IPS-20b (cell line): ENCODE measurements at regions not wholly inside any gene's neighbourhood (a gene's known extent, or its start where the extent isn't known, plus 50 kb on each side); places are given as distances from the start of the nearest gene placed in this dataset.
"Not testable (repeated sequence)": the region's sequence is repeated elsewhere in the genome, so short reads cannot be mapped to it uniquely, and the experiment has no call there.

Experiments
- H3K27ac ChIP-seq: one replicate; pipeline ENCODE4 v1.5.1; 2013; ENCODE audit warnings: low read length
- H3K27me3 ChIP-seq: 2 replicates; pipeline ENCODE4 v1.6.1; 2013; ENCODE audit warnings: mild to moderate bottlenecking, low read length, inconsistent platforms; ENCODE audit not compliant: insufficient read depth
- H3K36me3 ChIP-seq: 2 replicates; pipeline ENCODE4 v1.6.1; 2013; ENCODE audit warnings: low read depth, mild to moderate bottlenecking, inconsistent platforms, low read length, moderate library complexity; ENCODE audit not compliant: insufficient read depth
- H3K4me1 ChIP-seq: 2 replicates; pipeline ENCODE4 v1.6.1; 2013; ENCODE audit warnings: mild to moderate bottlenecking, control low read depth, inconsistent platforms, low read length, moderate library complexity; ENCODE audit not compliant: insufficient read depth
- H3K4me3 ChIP-seq: 2 replicates; pipeline ENCODE4 v1.5.1; 2013; ENCODE audit warnings: mild to moderate bottlenecking, low read length, inconsistent platforms
- H3K9ac ChIP-seq: 2 replicates; pipeline ENCODE4 v1.6.1; 2013; ENCODE audit warnings: low read depth, mild to moderate bottlenecking, inconsistent platforms, low read length, moderate library complexity
- H3K9me3 ChIP-seq: 2 replicates; pipeline ENCODE4 v1.6.1; 2013; ENCODE audit warnings: mild to moderate bottlenecking, low read depth, low read length, inconsistent platforms; ENCODE audit not compliant: insufficient read depth

GRCh38 chr4:130922955-130923354 is 1827.0 kb downstream of the C4orf33 start:
- Histone ChIP-seq H3K27me3 (no peaks in the 10 kb centered on the region), H3K4me1 (no peaks in the 10 kb centered on the region), H3K27ac (no peak overlapping the region), H3K4me3 (no peak overlapping the region), H3K36me3 (no peaks in the 10 kb centered on the region), H3K9me3 (peaks cover 3% of the 10 kb centered on the region), H3K9ac (no peak overlapping the region)

- no peaks in the 10 kb centered on the region for H3K9me3 ChIP-seq
- H3K27me3 ChIP-seq = no peaks in the 10 kb centered on the region
- H3K4me3 ChIP-seq = no peak overlapping the region
- H3K36me3 ChIP-seq = no peaks in the 10 kb centered on the region
- no peak overlapping the region for H3K9ac ChIP-seq
- H3K27ac ChIP-seq = no peak overlapping the region
- no peaks in the 10 kb centered on the region for H3K4me1 ChIP-seq
Measured at GRCh38 chr4:130955520-130955919, 1859.6 kb downstream of the C4orf33 start.

GRCh38 chr4:130985371-130985770 is 1889.4 kb downstream of the C4orf33 start:
- H3K9me3 ChIP-seq = no peaks in the 10 kb centered on the region
- H3K4me3 ChIP-seq = no peak overlapping the region
- no peaks in the 10 kb centered on the region for H3K4me1 ChIP-seq
- H3K9ac ChIP-seq = no peak overlapping the region
- H3K27ac ChIP-seq = no peak overlapping the region
- H3K36me3 ChIP-seq = no peaks in the 10 kb centered on the region
- no peaks in the 10 kb centered on the region for H3K27me3 ChIP-seq

GRCh38 chr4:130995988-130996387 is 1900.0 kb downstream of the C4orf33 start:
- Histone ChIP-seq H3K4me1 (no peaks in the 10 kb centered on the region), H3K27me3 (no peaks in the 10 kb centered on the region), H3K9me3 (no peaks in the 10 kb centered on the region), H3K27ac (no peak overlapping the region), H3K9ac (no peak overlapping the region), H3K36me3 (no peaks in the 10 kb centered on the region), H3K4me3 (no peak overlapping the region)

- Histone ChIP-seq H3K36me3 (no peaks in the 10 kb centered on the region), H3K4me1 (no peaks in the 10 kb centered on the region), H3K27me3 (no peaks in the 10 kb centered on the region), H3K9ac (no peak overlapping the region), H3K4me3 (no peak overlapping the region), H3K9me3 (no peaks in the 10 kb centered on the region; the same call in 1 of the 2 replicates), H3K27ac (no peak overlapping the region)
Measured at GRCh38 chr4:131001371-131001770, 1905.4 kb downstream of the C4orf33 start.

- Histone ChIP-seq H3K9me3 (no peaks in the 10 kb centered on the region; the same call in 1 of the 2 replicates), H3K4me3 (no peak overlapping the region), H3K36me3 (no peaks in the 10 kb centered on the region), H3K27ac (no peak overlapping the region), H3K27me3 (no peaks in the 10 kb centered on the region), H3K9ac (no peak overlapping the region), H3K4me1 (no peaks in the 10 kb centered on the region)
Measured at GRCh38 chr4:131002132-131002531, 1906.2 kb downstream of the C4orf33 start.

- no peaks in the 10 kb centered on the region for H3K4me1 ChIP-seq
- no peak overlapping the region for H3K9ac ChIP-seq
- no peak overlapping the region for H3K4me3 ChIP-seq
- no peaks in the 10 kb centered on the region for H3K36me3 ChIP-seq
- H3K9me3 ChIP-seq = no peaks in the 10 kb centered on the region; the same call in 1 of the 2 replicates
- no peak overlapping the region for H3K27ac ChIP-seq
- no peaks in the 10 kb centered on the region for H3K27me3 ChIP-seq
Measured at GRCh38 chr4:131006388-131006787, 1910.4 kb downstream of the C4orf33 start.

- H3K9ac ChIP-seq, H3K27ac ChIP-seq, H3K36me3 ChIP-seq, H3K4me3 ChIP-seq, H3K9me3 ChIP-seq: not testable (repeated sequence)
- Histone ChIP-seq H3K4me1 (peaks cover 10% of the 10 kb centered on the region; the same call in 1 of the 2 replicates), H3K27me3 (peaks cover 19% of the 10 kb centered on the region; the same call in 1 of the 2 replicates)
Measured at GRCh38 chr4:131011961-131012360, 1916.0 kb downstream of the C4orf33 start.

GRCh38 chr4:131013226-131013625 is 1917.3 kb downstream of the C4orf33 start:
- peaks cover 10% of the 10 kb centered on the region; the same call in 1 of the 2 replicates for H3K4me1 ChIP-seq
- no peaks in the 10 kb centered on the region for H3K36me3 ChIP-seq
- peaks cover 19% of the 10 kb centered on the region; the same call in 1 of the 2 replicates for H3K27me3 ChIP-seq
- no peak overlapping the region for H3K27ac ChIP-seq
- no peaks in the 10 kb centered on the region for H3K9me3 ChIP-seq
- H3K9ac ChIP-seq = no peak overlapping the region
- H3K4me3 ChIP-seq = no peak overlapping the region

GRCh38 chr4:131026771-131027170 is 1930.8 kb downstream of the C4orf33 start:
- no peaks in the 10 kb centered on the region for H3K27me3 ChIP-seq
- no peak overlapping the region for H3K4me3 ChIP-seq
- no peaks in the 10 kb centered on the region for H3K36me3 ChIP-seq
- H3K27ac ChIP-seq = no peak overlapping the region
- H3K4me1 ChIP-seq = no peaks in the 10 kb centered on the region
- no peaks in the 10 kb centered on the region; the same call in 1 of the 2 replicates for H3K9me3 ChIP-seq
- H3K9ac ChIP-seq = no peak overlapping the region

- Histone ChIP-seq H3K36me3 (no peaks in the 10 kb centered on the region), H3K9me3 (no peaks in the 10 kb centered on the region), H3K27ac (no peak overlapping the region), H3K4me3 (no peak overlapping the region), H3K9ac (no peak overlapping the region), H3K27me3 (no peaks in the 10 kb centered on the region), H3K4me1 (no peaks in the 10 kb centered on the region)
Measured at GRCh38 chr4:131044368-131044767, 1948.4 kb downstream of the C4orf33 start.

GRCh38 chr4:131046821-131047220 is 1950.9 kb downstream of the C4orf33 start:
- Histone ChIP-seq H3K9ac (no peak overlapping the region), H3K9me3 (no peaks in the 10 kb centered on the region), H3K27ac (no peak overlapping the region), H3K27me3 (no peaks in the 10 kb centered on the region), H3K4me3 (no peak overlapping the region), H3K36me3 (no peaks in the 10 kb centered on the region), H3K4me1 (no peaks in the 10 kb centered on the region)
